ENCODE measurements at regions not wholly inside any gene's neighbourhood (a gene's known extent, or its start where the extent isn't known, plus 50 kb on each side); places are given as distances from the start of the nearest gene placed in this dataset.

DNA sequence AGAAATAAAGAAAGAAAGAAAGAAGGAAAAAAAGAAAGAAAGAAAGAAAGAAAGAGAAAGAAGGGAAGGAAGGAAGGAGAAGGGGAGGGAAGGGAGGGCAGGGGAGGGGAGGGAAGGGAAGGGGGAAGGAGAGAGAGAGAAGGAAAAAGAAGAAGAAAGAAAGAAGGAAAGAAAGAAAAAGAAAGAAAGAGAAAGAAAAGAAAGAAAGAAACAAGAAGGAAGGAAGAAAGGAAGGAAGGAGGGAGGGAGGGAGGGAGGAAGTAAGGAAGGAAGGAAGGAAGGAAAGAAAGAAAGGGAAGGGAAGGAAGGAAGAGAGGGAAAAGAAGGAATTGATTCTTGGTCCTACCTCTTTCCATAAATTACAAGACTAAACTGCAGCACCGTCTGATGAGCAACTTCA is 186.1 kb downstream of the URB2 start:
- in situ Hi-C loops (cut with HindIII; ENCODE audit: low pct_unique_long_range_greater_than_20kb, low sequenced_read_pairs): no loop called here
- no peak for DNase-seq (ENCODE audit: low read depth in 1 of 2, low spot score in 1 of 2)
- TF ChIP-seq JUND (IDR thresholded peaks at IDR 0.05; ENCODE audit: low read depth): no peak

DNA sequence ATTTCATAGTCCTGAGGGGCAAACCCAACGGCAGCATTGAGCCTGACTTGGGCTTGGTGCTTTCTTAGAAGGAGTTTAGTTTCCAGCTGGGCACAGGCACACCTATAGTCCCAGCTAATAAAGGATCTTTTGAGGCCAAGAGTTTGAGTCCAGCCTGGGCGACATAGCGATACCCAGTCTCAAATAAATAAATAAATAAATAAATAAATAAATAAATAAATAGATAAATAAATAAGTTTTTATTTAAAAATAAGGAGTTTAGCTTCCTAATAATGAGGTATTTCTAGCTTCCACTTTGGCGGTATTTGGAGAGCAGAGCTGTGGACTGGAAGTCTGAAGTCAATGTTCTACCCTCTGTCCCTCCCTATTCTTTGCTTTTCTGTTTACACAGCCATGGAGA is 186.6 kb downstream of the URB2 start:
- in situ Hi-C loops (cut with HindIII; ENCODE audit: low pct_unique_long_range_greater_than_20kb, low sequenced_read_pairs): no loop called here
- TF ChIP-seq JUND (IDR thresholded peaks at IDR 0.05; ENCODE audit: low read depth): no peak
- DNase-seq (ENCODE audit: low read depth in 1 of 2, low spot score in 1 of 2): no peak

DNA sequence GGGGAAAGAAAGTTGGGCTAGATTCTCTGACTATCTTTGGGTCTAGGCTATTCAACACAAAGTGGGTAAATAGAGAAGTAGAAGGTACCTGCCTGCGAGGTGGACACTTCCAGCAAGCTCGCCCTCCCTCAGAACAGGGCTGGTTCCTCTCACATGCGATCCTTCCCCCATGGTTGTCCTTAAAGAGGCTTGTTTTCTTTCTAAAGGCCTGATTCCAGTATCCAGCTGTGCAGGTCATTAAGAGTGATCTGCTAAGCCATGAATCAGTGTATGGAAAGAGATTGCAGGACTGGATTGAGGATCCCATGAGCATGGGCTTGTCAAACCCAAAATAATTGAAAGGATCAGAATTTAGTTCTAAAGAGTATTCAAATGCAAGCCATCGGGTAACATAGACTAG is 189.0 kb downstream of the URB2 start:
- in situ Hi-C loops (cut with HindIII; ENCODE audit: low pct_unique_long_range_greater_than_20kb, low sequenced_read_pairs): no loop called here
- no peak for TF ChIP-seq JUND (IDR thresholded peaks at IDR 0.05; ENCODE audit: low read depth)
- no peak for DNase-seq (ENCODE audit: low read depth in 1 of 2, low spot score in 1 of 2)

DNA sequence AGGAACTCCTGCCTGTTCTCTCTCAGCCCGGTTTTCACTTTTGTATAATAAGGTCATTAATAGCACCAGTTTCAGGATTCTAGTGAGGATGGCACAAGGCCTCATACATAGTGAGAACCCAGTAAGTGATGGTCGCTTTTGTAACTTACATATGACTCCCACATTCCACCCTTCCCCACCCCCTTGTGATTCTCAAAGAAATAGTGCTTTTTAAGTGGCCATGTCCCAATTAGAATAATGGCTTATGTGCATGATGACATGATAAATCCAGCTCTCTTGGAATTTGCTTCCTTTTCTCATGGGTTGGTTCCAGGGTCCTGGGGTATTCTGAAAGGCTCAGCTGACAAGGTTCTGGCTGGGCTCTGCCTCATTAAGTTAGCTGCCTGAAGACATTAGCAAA is 189.9 kb downstream of the URB2 start:
- in situ Hi-C loops (cut with HindIII; ENCODE audit: low pct_unique_long_range_greater_than_20kb, low sequenced_read_pairs): no loop called here
- TF ChIP-seq JUND (IDR thresholded peaks at IDR 0.05; ENCODE audit: low read depth): no peak
- DNase-seq (ENCODE audit: low read depth in 1 of 2, low spot score in 1 of 2): no peak

DNA sequence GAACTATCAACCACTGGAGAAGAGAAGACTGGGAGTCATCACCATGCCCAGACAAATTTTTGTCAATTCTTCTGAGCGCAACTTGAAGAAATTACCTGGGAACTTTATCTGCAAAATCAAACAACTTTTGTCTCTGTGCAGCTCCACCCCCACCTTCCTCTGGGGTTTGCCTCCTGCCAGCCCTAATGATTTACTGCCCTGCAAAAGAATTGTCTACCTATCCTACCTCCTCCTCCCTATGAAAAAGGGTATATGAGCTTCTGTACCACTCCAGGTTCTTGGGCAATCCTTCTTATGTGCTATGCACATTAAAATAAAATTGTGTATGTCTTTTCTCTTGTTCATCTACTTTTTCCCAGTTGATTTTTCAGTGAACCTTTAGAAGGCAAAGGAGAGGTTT is 191.9 kb downstream of the URB2 start:
- TF ChIP-seq JUND (IDR thresholded peaks at IDR 0.05; ENCODE audit: low read depth): no peak
- in situ Hi-C loops (cut with HindIII; ENCODE audit: low pct_unique_long_range_greater_than_20kb, low sequenced_read_pairs): no loop called here
- DNase-seq (ENCODE audit: low read depth in 1 of 2, low spot score in 1 of 2): no peak

DNA sequence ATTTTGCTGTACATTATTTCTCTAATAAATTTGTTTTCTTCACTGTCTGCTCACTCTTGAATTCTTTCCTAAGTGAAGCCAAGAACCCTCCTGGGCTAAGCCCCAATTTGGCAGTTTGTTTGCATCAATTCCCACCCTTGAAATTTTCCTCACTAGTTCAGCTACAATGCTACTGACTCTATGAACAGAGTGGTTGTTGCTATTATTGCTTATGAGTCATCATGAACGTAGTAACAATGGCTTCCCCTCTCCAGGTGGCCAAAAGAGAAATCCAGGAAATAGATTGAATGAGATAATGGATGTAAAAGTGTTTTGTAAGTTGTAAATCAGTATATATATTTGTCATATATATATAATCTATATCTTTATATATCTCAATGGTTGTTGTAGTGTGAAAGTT is 193.0 kb downstream of the URB2 start:
- DNase-seq (ENCODE audit: low read depth in 1 of 2, low spot score in 1 of 2): no peak
- in situ Hi-C loops (cut with HindIII; ENCODE audit: low pct_unique_long_range_greater_than_20kb, low sequenced_read_pairs): no loop called here

DNA sequence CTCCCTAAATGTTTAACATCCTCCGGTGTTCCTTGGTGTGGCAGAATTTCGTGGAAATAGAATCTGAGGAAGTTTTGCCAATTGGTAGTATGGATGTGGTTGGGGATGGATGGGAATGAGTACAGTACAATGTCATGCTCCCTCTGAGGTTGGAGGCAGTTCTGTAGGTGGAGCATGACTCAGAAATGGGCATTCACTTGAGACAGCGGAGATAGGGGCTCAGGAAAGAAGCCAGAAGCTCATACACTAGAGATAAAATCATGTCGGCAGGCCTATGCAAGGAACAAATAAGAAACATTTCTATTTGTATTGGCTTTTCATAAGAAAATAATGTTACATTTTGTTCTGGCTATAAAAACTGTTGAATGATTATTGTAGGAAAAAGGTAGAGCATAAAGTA is 196.0 kb downstream of the URB2 start:
- in situ Hi-C loops (cut with HindIII; ENCODE audit: low pct_unique_long_range_greater_than_20kb, low sequenced_read_pairs): no loop called here
- TF ChIP-seq JUND (IDR thresholded peaks at IDR 0.05; ENCODE audit: low read depth): no peak
- DNase-seq (ENCODE audit: low read depth in 1 of 2, low spot score in 1 of 2): no peak

More for the DNA sequence above, 193.0 kb downstream of the URB2 start:
- no peak for TF ChIP-seq JUND (IDR thresholded peaks at IDR 0.05; ENCODE audit: low read depth)

DNA sequence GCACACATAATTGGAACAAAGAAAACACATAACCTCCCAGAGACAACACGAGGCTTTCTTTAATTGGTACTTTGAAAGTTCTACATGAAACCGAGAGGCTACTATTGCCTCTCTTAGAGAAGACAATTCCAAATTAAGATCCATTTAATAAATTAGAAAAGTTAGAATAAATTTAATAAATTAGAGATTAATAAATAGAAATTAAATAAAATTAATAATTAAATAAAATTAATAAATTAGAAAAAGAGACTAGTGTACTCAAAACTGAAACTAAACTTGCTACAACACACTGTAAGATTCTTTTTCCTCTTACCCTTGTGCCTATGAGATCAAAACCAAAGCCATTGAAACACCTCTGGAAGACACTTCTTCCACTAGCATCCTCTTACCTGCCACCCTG is 199.0 kb downstream of the URB2 start:
- TF ChIP-seq JUND (IDR thresholded peaks at IDR 0.05; ENCODE audit: low read depth): no peak
- no peak for DNase-seq (ENCODE audit: low read depth in 1 of 2, low spot score in 1 of 2)
- in situ Hi-C loops (cut with HindIII; ENCODE audit: low pct_unique_long_range_greater_than_20kb, low sequenced_read_pairs): no loop called here

DNA sequence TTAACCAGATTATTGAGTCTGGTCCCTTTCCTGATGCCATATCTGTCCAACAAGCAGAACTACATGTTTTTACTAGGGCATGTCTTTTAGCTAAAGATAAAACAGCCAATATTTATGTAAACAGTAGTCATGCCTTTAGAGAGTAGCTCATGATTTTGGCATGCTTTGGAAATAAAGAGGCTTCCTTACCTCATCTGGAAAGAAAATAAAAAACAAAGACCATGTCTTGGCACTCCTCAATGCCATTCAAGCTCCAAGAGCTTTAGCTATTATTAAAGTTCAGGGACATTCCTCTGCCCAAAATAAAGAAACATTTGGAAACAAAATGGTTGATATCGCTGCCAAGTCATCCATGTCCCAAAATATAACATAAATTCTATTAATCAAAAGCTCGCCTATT is 202.4 kb downstream of the URB2 start:
- no peak for DNase-seq (ENCODE audit: low read depth in 1 of 2, low spot score in 1 of 2)
- no peak for TF ChIP-seq JUND (IDR thresholded peaks at IDR 0.05; ENCODE audit: low read depth)
- in situ Hi-C loops (cut with HindIII; ENCODE audit: low pct_unique_long_range_greater_than_20kb, low sequenced_read_pairs): no loop called here

DNA sequence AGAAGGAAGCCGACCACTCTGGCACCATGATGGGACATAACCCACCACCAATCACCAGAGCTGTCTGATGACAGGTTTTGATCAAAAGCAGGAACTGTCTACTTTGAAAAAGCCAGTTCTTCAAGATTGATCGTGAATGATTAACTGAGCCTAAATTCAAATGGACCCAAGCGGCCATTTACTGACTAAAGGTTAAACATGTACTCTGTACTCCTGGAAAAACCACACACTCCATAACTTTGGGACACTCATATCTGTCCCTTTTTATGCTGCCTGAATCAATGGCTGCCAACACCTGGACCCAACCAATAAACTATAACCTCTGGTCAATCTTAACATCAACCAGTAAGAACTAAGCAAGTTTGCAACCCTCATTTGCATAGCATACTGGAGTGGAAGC is 206.6 kb downstream of the URB2 start:
- DNase-seq (ENCODE audit: low read depth in 1 of 2, low spot score in 1 of 2): no peak
- in situ Hi-C loops (cut with HindIII; ENCODE audit: low pct_unique_long_range_greater_than_20kb, low sequenced_read_pairs): no loop called here
- no peak for TF ChIP-seq JUND (IDR thresholded peaks at IDR 0.05; ENCODE audit: low read depth)

DNA sequence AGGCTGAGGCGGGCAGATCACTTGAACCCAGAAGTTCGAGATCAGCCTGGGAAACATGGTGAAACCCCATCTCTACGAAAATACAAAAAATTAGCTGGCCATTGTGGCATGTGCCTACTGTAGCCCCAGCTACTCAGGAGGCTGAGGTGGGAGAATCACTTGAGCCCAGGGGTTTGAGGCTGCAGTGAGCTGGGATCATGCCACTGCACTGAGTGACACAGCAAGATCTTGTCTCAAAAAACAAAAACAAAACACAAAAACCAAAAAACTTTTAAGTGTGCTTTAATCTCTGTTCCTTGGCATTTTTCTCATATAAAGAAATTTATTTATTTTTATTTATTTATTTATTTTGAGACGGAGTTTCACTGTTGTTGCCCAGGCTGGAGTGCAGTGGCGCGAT is 208.2 kb downstream of the URB2 start:
- no peak for TF ChIP-seq JUND (IDR thresholded peaks at IDR 0.05; ENCODE audit: low read depth)
- in situ Hi-C loops (cut with HindIII; ENCODE audit: low pct_unique_long_range_greater_than_20kb, low sequenced_read_pairs): no loop called here

DNA sequence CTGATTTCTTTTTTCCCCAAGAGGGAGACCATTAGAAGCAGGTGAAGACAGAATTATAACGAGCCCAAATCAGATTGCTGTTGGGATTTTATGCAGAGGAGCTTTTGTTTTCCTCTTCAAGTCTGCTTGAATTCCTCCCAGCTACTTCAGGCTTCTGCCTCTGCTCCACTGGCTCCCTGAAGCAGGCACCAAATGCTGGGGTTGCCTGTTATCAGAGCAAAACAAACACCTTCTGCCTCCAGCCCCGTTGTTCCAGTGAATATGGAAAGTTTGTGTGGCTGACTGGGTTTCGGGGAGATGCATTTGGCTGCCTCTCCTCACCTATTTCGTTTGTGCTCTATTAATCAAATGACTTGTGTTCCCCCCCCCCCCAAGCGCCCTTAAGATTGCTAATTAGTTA is 209.2 kb downstream of the URB2 start:
- no peak for TF ChIP-seq JUND (IDR thresholded peaks at IDR 0.05; ENCODE audit: low read depth)
- no peak for DNase-seq (ENCODE audit: low read depth in 1 of 2, low spot score in 1 of 2)
- in situ Hi-C loops (cut with HindIII; ENCODE audit: low pct_unique_long_range_greater_than_20kb, low sequenced_read_pairs): no loop called here

More for the DNA sequence above, 208.2 kb downstream of the URB2 start:
- DNase-seq (ENCODE audit: low read depth in 1 of 2, low spot score in 1 of 2): no peak

DNA sequence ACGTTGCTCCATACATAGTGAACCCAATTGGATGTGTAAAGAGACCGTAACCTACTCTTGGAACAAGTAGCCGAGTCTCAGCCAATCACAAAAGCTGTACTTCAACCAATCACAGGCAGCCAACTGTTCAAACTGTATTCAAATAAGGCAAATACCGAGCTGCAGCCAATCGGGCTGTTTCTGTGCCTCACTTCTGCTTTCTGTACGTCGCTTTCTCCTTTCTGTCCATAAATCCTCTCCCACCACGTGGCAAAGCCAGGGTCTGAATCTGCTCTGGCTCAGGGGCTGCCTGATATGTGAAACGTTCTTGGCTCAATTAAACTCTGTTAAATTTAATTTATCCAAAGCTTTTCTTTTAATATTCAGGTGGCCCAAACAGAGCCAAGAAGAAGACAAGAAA is 210.3 kb downstream of the URB2 start:
- no peak for TF ChIP-seq JUND (IDR thresholded peaks at IDR 0.05; ENCODE audit: low read depth)
- no peak for DNase-seq (ENCODE audit: low read depth in 1 of 2, low spot score in 1 of 2)
- in situ Hi-C loops (cut with HindIII; ENCODE audit: low pct_unique_long_range_greater_than_20kb, low sequenced_read_pairs): no loop called here

DNA sequence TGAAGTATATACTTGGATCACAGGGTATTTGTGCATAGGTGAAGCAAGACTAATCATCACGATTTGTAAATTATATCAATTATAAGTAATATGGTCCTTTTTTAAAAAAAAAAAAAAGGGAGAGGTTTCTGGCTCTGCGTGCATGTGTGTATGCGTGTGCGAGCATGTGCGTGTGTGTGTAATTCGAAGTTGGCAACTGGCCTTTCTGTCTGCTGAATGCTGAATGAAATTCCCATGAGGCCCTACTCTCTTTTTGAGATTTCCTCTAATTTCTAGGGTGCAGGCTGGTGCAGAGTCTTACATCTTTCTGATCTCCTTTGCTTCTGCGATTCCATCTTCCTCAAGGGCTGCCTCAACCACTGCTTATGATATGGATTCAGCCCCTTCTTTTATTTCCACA is 212.2 kb downstream of the URB2 start:
- in situ Hi-C loops (cut with HindIII; ENCODE audit: low pct_unique_long_range_greater_than_20kb, low sequenced_read_pairs): no loop called here
- DNase-seq (ENCODE audit: low read depth in 1 of 2, low spot score in 1 of 2): no peak

DNA sequence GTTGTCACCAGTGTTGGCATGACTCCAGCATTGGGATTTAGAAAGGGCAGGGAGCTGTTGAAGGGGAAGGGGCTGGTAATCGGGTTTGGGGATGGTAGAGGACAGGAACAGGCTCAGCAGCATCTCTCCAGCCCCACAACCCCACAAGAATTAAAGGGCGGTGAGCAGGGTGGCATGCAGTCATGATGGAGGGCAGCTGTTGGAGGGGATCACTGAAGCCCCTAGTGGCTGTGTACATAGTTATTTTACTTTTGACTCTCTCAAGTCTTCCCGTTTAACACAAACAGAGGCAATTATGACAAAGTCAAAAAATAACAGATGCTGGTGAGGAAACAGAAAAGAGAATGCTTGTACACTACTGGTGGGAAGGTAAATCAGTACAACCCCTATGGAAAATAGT is 213.8 kb downstream of the URB2 start:
- DNase-seq (ENCODE audit: low read depth in 1 of 2, low spot score in 1 of 2): no peak
- no peak for TF ChIP-seq JUND (IDR thresholded peaks at IDR 0.05; ENCODE audit: low read depth)
- in situ Hi-C loops (cut with HindIII; ENCODE audit: low pct_unique_long_range_greater_than_20kb, low sequenced_read_pairs): no loop called here

More for the DNA sequence above, 212.2 kb downstream of the URB2 start:
- TF ChIP-seq JUND (IDR thresholded peaks at IDR 0.05; ENCODE audit: low read depth): no peak
